ENCODE measurements at regions not wholly inside any gene's neighbourhood (a gene's known extent, or its start where the extent isn't known, plus 50 kb on each side); places are given as distances from the start of the nearest gene placed in this dataset.

- TF ChIP-seq, protein P1, sequence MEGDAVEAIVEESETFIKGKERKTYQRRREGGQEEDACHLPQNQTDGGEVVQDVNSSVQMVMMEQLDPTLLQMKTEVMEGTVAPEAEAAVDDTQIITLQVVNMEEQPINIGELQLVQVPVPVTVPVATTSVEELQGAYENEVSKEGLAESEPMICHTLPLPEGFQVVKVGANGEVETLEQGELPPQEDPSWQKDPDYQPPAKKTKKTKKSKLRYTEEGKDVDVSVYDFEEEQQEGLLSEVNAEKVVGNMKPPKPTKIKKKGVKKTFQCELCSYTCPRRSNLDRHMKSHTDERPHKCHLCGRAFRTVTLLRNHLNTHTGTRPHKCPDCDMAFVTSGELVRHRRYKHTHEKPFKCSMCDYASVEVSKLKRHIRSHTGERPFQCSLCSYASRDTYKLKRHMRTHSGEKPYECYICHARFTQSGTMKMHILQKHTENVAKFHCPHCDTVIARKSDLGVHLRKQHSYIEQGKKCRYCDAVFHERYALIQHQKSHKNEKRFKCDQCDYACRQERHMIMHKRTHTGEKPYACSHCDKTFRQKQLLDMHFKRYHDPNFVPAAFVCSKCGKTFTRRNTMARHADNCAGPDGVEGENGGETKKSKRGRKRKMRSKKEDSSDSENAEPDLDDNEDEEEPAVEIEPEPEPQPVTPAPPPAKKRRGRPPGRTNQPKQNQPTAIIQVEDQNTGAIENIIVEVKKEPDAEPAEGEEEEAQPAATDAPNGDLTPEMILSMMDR (IDR thresholded peaks at IDR 0.05; ENCODE audit: insufficient read depth, low read length) = no peak
- TF ChIP-seq POLR2AphosphoS5 (IDR thresholded peaks at IDR 0.05; ENCODE audit: low read depth) = no peak
- TF ChIP-seq GABPA (IDR thresholded peaks at IDR 0.05; ENCODE audit: low read depth) = no peak
- no peak for TF ChIP-seq SPI1 (IDR thresholded peaks at IDR 0.05; ENCODE audit: borderline replicate concordance, low read depth)
These were observed 341.9 kb downstream of the TMEM167A start for GRCh38 chr5:82735160-82735789.

All from HL-60 (cell line).